Sigmoid colon (tissue), 4 donors: ENCODE measurements at regions not wholly inside any gene's neighbourhood (a gene's known extent, or its start where the extent isn't known, plus 50 kb on each side); places are given as distances from the start of the nearest gene placed in this dataset.
"Not testable (repeated sequence)": the region's sequence is repeated elsewhere in the genome, so short reads cannot be mapped to it uniquely, and the experiment has no call there.

ENCODE experiments used
- CTCF ChIP-seq, 4 experiments: fragments of 450-650 bp in 3 of 4; fragments of 200-600 bp in 1 of 4; IDR thresholded peaks; one replicate each; pipeline ENCODE4 v1.5.1; 2016 to 2019; ENCODE audit warnings: antibody characterized with exemption in 4 of 4, mild to moderate bottlenecking in 3 of 4, moderate library complexity in 2 of 4
- EP300 ChIP-seq, 4 donors: sonication (generic); formaldehyde crosslinking; IDR thresholded peaks; one replicate each; pipeline ENCODE4 v1.6.1; 2017; ENCODE audit warnings: antibody characterized with exemption in 4 of 4
- POLR2A ChIP-seq, 2 donors: fragments of 450-650 bp; IDR thresholded peaks; one replicate each; pipeline ENCODE4 v1.6.1; 2016; ENCODE audit warnings: antibody characterized with exemption in 2 of 2, mild to moderate bottlenecking in 2 of 2, moderate library complexity in 2 of 2

GRCh38 chr11:71705086-71705737 lies 122.5 kb upstream of the KRTAP5-11 start:
- not testable (repeated sequence) for TF ChIP-seq CTCF, POLR2A, EP300 (IDR thresholded peaks at IDR 0.05)
